GM12873 (cell line): ENCODE measurements at regions not wholly inside any gene's neighbourhood (a gene's known extent, or its start where the extent isn't known, plus 50 kb on each side); places are given as distances from the start of the nearest gene placed in this dataset.

Source experiments
- TF ChIP-seq, protein P1 (sequence below): IDR thresholded peaks from 2 replicates; pipeline ENCODE4 v1.5.1; 2012; ENCODE audit warnings: low read depth, mild to moderate bottlenecking, moderate library complexity, low read length, control low read depth; ENCODE audit not compliant: insufficient read depth; ENCODE audit errors: missing control alignments

DNA sequence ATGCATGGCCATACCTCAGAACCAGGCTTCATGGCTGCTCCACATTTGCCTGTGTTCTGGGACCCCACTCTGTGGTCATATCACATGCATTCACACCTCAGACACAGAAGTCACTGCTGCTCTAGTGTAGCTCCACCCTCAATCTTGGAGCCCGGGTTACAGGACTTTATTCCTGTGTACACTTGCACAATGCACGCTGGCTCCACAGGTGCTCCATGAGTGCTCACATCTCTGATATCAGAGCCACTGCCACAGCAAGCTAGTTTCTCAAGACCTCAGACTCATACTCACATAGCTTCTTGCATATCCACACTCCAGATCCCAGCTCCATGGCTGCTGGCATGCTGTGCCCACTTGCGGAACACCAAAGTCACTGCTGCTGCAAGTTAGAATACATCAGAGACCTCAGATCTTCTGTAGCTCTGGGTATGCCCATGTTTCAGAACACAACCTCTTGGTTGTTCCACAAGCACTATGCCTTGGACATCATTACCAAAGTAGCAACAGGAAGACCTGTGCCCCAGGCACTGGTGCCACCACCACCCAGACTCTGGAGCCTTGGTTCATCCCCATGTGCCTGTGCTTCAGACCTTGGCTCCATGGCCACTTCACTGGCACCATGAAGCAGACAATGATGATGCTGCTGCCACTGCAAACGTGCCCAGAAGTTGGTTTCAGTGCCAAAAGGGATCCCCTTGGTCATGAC lies 269.5 kb upstream of the PCDH20 start:
- TF ChIP-seq, protein P1, sequence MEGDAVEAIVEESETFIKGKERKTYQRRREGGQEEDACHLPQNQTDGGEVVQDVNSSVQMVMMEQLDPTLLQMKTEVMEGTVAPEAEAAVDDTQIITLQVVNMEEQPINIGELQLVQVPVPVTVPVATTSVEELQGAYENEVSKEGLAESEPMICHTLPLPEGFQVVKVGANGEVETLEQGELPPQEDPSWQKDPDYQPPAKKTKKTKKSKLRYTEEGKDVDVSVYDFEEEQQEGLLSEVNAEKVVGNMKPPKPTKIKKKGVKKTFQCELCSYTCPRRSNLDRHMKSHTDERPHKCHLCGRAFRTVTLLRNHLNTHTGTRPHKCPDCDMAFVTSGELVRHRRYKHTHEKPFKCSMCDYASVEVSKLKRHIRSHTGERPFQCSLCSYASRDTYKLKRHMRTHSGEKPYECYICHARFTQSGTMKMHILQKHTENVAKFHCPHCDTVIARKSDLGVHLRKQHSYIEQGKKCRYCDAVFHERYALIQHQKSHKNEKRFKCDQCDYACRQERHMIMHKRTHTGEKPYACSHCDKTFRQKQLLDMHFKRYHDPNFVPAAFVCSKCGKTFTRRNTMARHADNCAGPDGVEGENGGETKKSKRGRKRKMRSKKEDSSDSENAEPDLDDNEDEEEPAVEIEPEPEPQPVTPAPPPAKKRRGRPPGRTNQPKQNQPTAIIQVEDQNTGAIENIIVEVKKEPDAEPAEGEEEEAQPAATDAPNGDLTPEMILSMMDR = no peak

DNA sequence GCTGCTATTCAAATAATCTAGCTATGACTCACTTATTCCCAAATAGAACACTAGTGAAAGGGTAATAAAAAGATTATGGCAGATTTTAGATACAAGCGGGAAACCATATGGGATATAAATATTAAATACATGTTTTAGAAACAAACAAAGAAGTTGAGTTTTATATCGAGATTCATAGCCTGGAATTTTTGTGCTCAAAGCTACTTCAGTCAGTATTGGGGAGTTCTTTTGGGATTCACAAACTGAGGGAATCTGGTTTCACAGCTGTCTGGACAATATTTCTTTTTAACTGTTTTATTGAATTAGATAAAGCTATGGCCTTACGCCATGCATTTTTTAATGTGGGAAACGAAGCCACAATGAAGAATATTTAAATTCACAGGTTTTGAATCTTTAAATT lies 257.1 kb upstream of the PCDH20 start:
- TF ChIP-seq, protein P1 = no peak

DNA sequence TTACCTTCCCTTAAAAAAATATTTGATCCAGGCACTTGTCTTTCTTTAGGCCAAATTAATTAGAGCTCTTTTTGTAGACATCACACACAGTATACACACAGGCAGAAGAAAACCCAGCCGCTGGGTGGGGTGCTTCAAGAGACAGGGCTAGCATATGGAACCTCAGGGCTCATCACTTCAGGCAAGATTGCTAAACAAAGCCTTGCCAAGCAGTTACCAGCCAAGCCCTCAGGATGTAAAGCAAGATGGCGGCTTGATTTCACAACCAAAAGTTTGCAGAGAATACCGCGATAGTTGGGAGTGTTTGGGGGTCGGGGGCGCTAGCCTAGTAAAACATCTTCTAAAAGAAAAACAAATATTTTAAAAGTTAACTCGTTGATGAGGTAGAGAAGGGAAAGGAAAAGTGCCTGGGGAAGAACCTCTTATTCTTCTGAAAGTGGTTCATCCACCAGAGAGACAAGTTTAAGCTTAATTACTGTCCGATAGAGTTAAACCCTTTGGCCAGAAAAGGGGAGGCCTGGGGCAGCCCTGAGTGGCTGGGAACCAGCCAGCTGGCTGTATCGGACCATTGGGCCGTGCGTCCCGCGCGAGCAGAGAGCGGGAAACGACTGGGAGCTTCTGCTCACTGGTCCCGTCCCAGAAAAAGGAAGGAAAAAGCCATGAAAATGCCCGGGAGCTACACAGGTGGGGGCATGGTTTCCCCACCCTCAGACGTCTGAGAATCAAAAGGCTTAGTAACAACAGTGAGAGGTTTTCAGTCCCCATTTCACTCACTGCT lies 254.9 kb upstream of the PCDH20 start:
- TF ChIP-seq, protein P1 = no peak

DNA sequence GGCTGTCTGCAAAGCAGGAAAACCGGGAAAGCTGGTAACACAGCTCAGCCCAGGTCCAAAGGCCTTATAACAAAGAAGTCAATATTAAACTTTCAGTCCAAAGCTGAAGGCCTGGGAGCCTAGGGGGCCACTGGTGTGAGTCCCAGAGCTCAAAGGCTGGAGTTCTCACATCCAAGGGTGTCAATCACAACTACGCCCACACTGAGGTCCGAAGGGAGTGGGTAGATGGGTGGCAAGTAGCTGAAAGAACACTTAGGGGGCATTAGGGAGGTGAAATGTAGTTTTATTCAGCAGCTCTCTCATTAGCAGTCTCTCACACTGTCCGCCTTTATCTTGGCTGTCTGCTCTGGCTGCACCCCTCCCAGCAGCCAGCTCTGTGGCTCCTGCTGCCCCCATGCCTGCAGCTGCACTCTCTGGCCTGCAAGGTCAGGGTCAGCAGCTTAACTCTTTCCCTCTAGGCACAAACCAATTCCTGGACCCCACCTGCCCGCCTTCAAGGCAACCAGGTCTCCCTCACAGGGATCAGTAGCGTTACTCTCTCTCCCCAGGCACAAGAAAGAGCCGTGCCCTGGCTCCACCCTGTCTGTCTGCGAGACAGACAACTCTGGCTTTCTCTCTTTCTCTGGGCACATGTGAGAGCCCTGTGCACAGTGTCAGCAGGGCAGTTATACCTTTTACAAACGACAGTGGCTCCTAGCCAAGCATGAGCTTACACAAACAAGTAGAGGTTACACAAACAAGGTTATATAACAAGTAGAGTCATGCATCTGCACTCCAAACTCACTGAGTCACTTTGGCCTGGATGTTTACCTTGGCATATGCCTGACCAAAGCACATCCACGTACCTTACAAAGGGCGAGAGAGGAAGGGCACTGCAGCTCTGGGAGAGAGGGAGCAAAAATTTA lies 249.4 kb upstream of the PCDH20 start:
- TF ChIP-seq, protein P1 = no peak

DNA sequence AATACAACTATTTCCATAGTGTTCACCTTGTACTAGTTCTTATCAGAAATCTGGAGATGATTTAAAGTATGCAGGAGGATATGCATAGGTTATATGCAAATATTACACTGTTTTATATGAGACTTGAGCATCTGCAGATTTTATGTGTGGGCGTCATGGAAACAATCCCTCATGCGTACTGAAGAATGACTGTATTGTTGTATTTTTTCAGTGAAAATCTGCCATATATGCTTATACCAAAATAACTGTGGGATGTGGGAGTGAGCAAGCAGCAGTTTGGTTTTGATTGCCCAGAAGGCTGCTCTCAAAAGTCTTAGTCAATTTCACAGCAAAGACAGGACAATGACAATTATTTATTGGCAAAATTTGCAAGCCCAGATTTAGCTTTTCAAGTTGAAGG lies 238.8 kb upstream of the PCDH20 start:
- TF ChIP-seq, protein P1 = no peak

DNA sequence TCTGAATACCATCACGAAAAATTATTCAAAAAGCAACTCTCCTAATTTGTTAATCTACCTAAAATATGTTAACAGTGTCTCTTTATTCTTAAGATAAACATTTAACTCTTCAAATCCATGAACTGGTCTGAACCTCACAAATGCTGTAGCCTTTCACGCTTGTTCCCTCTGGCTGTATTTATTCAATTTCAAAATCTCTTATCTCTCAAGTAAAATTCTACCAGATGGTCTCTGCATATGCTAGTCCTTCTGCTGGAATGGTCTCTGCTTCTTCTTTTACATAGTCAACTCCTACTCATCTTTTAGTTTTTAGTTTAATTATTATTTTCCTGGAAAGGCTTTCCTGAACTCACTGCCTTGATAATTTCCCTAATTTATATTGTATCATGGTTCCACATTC lies 232.9 kb upstream of the PCDH20 start:
- TF ChIP-seq, protein P1 = no peak

DNA sequence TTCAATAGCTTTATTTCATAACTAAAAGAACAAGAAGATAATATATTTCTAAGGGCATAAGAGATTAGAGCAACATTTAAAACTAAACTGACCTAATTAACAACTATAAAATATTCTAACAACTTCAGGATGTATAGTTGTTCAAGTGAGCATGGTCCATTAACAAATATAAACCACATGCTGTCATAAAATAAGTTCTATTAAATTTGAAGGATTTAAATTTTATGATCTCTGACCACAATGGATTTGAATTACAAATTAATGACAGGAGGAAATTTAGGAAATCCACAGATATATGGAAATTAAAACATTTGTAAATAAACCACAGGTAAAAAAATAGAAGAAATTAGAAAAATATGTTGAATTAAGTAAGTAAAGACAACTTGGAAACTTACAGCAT lies 196.5 kb upstream of the PCDH20 start:
- TF ChIP-seq, protein P1 = no peak
